ENCODE measurements at regions not wholly inside any gene's neighbourhood (a gene's known extent, or its start where the extent isn't known, plus 50 kb on each side); places are given as distances from the start of the nearest gene placed in this dataset.

- TF ChIP-seq EP300 (IDR thresholded peaks at IDR 0.05) (no peak), CTCF (IDR thresholded peaks at IDR 0.05) (no peak), POLR2A (IDR thresholded peaks at IDR 0.05) (no peak)
Observed at GRCh38 chr1:177755851-177756560, 213.9 kb downstream of the SEC16B start.
